BLaER1 treated with 17β-estradiol and CSF1 and Interleukin-3, amounts not matched to agents 10 nM and 100 nM (cell line): ENCODE measurements at regions not wholly inside any gene's neighbourhood (a gene's known extent, or its start where the extent isn't known, plus 50 kb on each side); places are given as distances from the start of the nearest gene placed in this dataset.

ENCODE experiments used
- H3K27ac ChIP-seq, 11 experiments: shearing (Covaris generic); formaldehyde crosslinking; 2 replicates each; pipeline ENCODE4 v1.8.1; 2022
- H3K27me3 ChIP-seq, 11 experiments: shearing (Covaris generic); formaldehyde crosslinking; 2 replicates each; pipeline ENCODE4 v1.8.1; 2022
- H3K36me3 ChIP-seq, 11 experiments: shearing (Covaris generic); formaldehyde crosslinking; 2 replicates each; pipeline ENCODE4 v1.8.1; 2022
- H3K4me1 ChIP-seq, 10 experiments: shearing (Covaris generic); formaldehyde crosslinking; 2 replicates each; pipeline ENCODE4 v1.8.1; 2022
- H3K4me2 ChIP-seq, 11 experiments: shearing (Covaris generic); formaldehyde crosslinking; 2 replicates each; pipeline ENCODE4 v1.8.1; 2022
- H3K4me3 ChIP-seq, 10 experiments: shearing (Covaris generic); formaldehyde crosslinking; 2 replicates each; pipeline ENCODE4 v1.8.1; 2022
- H3K9ac ChIP-seq, 11 experiments: shearing (Covaris generic); formaldehyde crosslinking; 2 replicates each; pipeline ENCODE4 v1.8.1; 2022
- H3K9me3 ChIP-seq, 11 experiments: shearing (Covaris generic); formaldehyde crosslinking; replicated peaks in 1 of 11; 2 replicates each; pipeline ENCODE4 v1.8.1; 2022
- H4K20me1 ChIP-seq, 11 experiments: shearing (Covaris generic); formaldehyde crosslinking; 2 replicates each; pipeline ENCODE4 v1.8.1; 2022
- Cebpa-rat ChIP-seq, 11 experiments: shearing (Covaris generic); IDR thresholded peaks; 2 replicates each; pipeline ENCODE4 v1.8.1; 2022

DNA sequence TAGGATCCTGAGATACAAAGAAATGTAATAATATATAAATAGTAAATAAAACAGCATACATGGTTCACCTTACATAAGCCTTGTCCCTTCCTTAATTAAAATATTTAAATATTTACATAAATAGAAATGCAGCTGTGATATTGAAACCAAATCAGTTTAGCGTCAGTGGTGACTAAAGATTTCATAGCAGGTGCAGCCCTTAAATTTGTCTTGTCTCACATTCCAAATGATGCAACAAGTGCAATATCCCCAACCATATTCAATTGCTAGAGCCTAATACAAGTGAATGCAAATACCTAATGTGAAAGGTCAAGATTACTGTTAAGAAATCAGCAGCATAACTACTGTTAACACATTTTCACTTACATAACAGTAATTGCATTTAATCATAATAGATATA is 539.5 kb downstream of the NYAP2 start:
- H3K4me2 ChIP-seq: no peak overlapping the region
- H3K4me1 ChIP-seq: no peaks in the 10 kb centered on the region
- H3K9me3 ChIP-seq: no peaks in the 10 kb centered on the region
- no peaks in the 10 kb centered on the region for H4K20me1 ChIP-seq
- no peak overlapping the region for H3K27ac ChIP-seq
- no peaks in the 10 kb centered on the region for H3K36me3 ChIP-seq
- H3K4me3 ChIP-seq: no peak overlapping the region
- H3K9ac ChIP-seq: no peak overlapping the region
- TF ChIP-seq Cebpa-rat (IDR thresholded peaks at IDR 0.05): no peak
- no peaks in the 10 kb centered on the region for H3K27me3 ChIP-seq

DNA sequence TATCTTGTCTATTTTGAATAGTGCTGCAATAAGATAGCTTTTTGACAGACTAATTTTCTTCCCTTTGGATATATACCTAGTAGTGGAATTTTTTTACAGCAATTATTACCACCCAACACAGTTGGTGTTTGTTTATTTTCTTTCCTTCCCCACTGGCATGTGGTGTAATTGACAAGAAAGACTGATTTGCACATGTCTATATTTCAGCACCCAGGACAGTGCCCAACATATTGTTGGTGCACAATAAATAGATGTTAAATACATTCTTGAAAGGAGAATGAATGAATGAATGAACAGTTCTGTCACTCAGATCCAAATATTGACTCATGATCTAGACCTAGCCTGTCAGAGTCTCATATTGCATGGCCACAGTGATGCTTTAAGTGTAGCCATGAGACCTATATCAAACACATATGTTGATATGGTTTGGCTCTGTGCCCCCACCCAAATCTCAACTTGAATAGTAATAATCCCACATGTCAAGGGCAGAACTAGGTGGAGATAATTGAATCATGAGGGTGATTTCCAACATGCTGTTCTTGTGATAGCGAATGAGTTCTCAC is 538.2 kb downstream of the NYAP2 start:
- Histone ChIP-seq H3K27me3 (no peaks in the 10 kb centered on the region), H3K4me1 (no peaks in the 10 kb centered on the region), H3K4me3 (no peak overlapping the region), H3K9ac (no peak overlapping the region), H4K20me1 (no peaks in the 10 kb centered on the region), H3K9me3 (no peaks in the 10 kb centered on the region), H3K36me3 (no peaks in the 10 kb centered on the region), H3K27ac (no peak overlapping the region), H3K4me2 (no peak overlapping the region)
- TF ChIP-seq Cebpa-rat (IDR thresholded peaks at IDR 0.05): no peak

- Histone ChIP-seq H3K9me3 (no peaks in the 10 kb centered on the region), H3K4me1 (no peaks in the 10 kb centered on the region), H3K27ac (no peak overlapping the region), H3K4me3 (no peak overlapping the region), H3K9ac (no peak overlapping the region), H4K20me1 (no peaks in the 10 kb centered on the region), H3K4me2 (no peak overlapping the region), H3K36me3 (no peaks in the 10 kb centered on the region), H3K27me3 (no peaks in the 10 kb centered on the region)
- no peak for TF ChIP-seq Cebpa-rat (IDR thresholded peaks at IDR 0.05)
Measured at GRCh38 chr2:225932811-225933413, 533.4 kb downstream of the NYAP2 start.

DNA sequence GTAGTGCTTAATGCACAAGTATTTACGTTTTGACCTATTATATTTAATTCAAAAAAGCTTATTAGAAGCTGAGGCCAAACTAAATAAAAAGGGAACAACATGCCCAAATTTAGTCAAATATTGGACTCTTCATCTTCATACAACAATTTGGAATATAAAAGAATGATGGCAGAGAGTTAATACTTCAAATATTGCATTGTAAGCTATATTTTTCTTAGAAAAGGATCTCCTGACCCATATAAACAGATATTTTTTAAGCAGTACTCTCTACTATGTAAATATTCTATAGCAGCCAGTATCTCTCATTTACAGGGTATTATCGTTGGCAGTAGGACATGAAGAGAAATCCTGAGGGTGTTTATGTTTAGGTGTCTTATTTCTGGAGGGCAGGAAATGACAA is 531.2 kb downstream of the NYAP2 start:
- Histone ChIP-seq H3K4me3 (no peak overlapping the region), H3K27me3 (no peaks in the 10 kb centered on the region), H4K20me1 (no peaks in the 10 kb centered on the region), H3K4me1 (no peaks in the 10 kb centered on the region), H3K9ac (no peak overlapping the region), H3K27ac (no peak overlapping the region), H3K36me3 (no peaks in the 10 kb centered on the region), H3K9me3 (no peaks in the 10 kb centered on the region), H3K4me2 (no peak overlapping the region)
- TF ChIP-seq Cebpa-rat (IDR thresholded peaks at IDR 0.05): no peak

DNA sequence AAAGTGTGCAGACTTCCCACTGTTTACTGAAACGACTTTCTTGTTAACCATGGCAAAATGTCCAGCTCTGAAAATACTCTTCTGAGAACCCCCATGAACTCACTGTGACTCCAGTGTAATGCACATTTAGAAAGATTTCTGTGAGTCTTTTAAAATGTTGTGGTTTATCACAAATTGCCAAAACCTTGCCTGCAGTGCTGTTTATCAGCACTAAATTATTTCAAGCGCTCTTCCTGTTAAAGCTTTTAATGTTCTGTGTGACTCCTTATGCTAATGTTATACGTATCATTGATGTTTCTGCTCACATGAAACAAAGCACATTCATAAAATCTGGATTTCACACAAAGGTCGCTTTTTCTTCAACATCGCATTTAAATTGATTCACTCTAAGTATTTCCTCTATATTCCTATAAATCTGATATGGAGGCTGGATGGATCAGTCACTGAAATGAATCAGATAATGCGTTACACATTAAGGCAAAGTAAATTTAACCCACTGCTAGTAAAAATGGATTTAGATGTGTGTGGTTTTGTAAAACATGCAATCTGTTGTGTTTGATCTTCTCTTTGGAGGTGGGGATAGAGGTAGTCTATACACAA is 521.2 kb downstream of the NYAP2 start:
- H3K4me2 ChIP-seq: no peak overlapping the region
- no peaks in the 10 kb centered on the region for H3K4me1 ChIP-seq
- H3K27me3 ChIP-seq: no peaks in the 10 kb centered on the region
- peaks cover 0 to 4% (median 0%) of the 10 kb centered on the region in 11 experiments; a peak in 3 of 22 replicates for H3K9me3 ChIP-seq
- no peak overlapping the region for H3K27ac ChIP-seq
- H3K4me3 ChIP-seq: no peak overlapping the region
- no peaks in the 10 kb centered on the region for H4K20me1 ChIP-seq
- TF ChIP-seq Cebpa-rat (IDR thresholded peaks at IDR 0.05): no peak
- H3K36me3 ChIP-seq: no peaks in the 10 kb centered on the region
- no peak overlapping the region for H3K9ac ChIP-seq

GRCh38 chr2:225916692-225917091 is 517.2 kb downstream of the NYAP2 start:
- Histone ChIP-seq H3K4me2 (no peak overlapping the region), H3K27ac (no peak overlapping the region), H3K27me3 (no peaks in the 10 kb centered on the region), H4K20me1 (no peaks in the 10 kb centered on the region), H3K4me3 (no peak overlapping the region), H3K4me1 (no peaks in the 10 kb centered on the region), H3K9ac (no peak overlapping the region), H3K36me3 (no peaks in the 10 kb centered on the region), H3K9me3 (peaks cover 0 to 4% (median 0%) of the 10 kb centered on the region in 11 experiments; a peak in 3 of 22 replicates)
- TF ChIP-seq Cebpa-rat (IDR thresholded peaks at IDR 0.05): no peak

DNA sequence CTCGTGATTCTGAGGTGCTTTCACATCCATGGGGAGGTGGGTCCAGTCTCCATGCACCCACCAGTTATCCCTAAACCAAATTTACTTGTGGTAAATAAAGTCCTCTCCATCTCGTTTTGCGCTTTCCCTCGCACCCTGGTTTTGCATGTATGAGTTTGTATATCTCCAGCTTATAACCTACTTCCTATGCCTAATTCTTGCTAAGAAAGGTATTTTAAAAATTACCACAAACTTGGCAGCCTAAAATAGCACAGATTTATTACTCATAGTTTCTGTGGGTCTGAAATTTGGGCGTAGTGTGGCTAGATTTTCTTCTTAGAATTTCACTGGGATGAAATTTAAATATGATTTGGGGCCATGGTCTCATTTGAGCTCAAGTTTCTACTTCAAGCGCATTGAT is 511.5 kb downstream of the NYAP2 start:
- TF ChIP-seq Cebpa-rat (IDR thresholded peaks at IDR 0.05): no peak
- no peaks in the 10 kb centered on the region for H4K20me1 ChIP-seq

GRCh38 chr2:225895126-225895525 is 495.6 kb downstream of the NYAP2 start:
- no peaks in the 10 kb centered on the region for H3K4me1 ChIP-seq
- H3K4me3 ChIP-seq: no peak overlapping the region
- H3K27ac ChIP-seq: no peak overlapping the region
- no peaks in the 10 kb centered on the region for H4K20me1 ChIP-seq
- no peak overlapping the region for H3K4me2 ChIP-seq
- no peaks in the 10 kb centered on the region for H3K36me3 ChIP-seq
- no peak for TF ChIP-seq Cebpa-rat (IDR thresholded peaks at IDR 0.05)
- no peaks in the 10 kb centered on the region for H3K27me3 ChIP-seq
- H3K9me3 ChIP-seq: no peaks in the 10 kb centered on the region
- H3K9ac ChIP-seq: no peak overlapping the region

More for the DNA sequence above, 511.5 kb downstream of the NYAP2 start:
- no peaks in the 10 kb centered on the region for H3K36me3 ChIP-seq
- H3K9me3 ChIP-seq: 0 out of 22 replicates have a peak, but pooled peaks cover 0 to 4% (median 0%) of the 10 kb centered on the region in 11 experiments
- no peak overlapping the region for H3K27ac ChIP-seq
- H3K9ac ChIP-seq: no peak overlapping the region
- H3K4me1 ChIP-seq: no peaks in the 10 kb centered on the region
- no peak overlapping the region for H3K4me3 ChIP-seq
- H3K4me2 ChIP-seq: no peak overlapping the region
- no peaks in the 10 kb centered on the region for H3K27me3 ChIP-seq

- H3K27me3 ChIP-seq: no peaks in the 10 kb centered on the region
- H3K9me3 ChIP-seq: no peaks in the 10 kb centered on the region
- H3K9ac ChIP-seq: no peak overlapping the region
- no peaks in the 10 kb centered on the region for H3K36me3 ChIP-seq
- no peak overlapping the region for H3K4me3 ChIP-seq
- no peak overlapping the region for H3K4me2 ChIP-seq
- no peaks in the 10 kb centered on the region for H4K20me1 ChIP-seq
- no peak overlapping the region for H3K27ac ChIP-seq
- H3K4me1 ChIP-seq: no peaks in the 10 kb centered on the region
- no peak for TF ChIP-seq Cebpa-rat (IDR thresholded peaks at IDR 0.05)
Measured at GRCh38 chr2:225894236-225894980, 494.9 kb downstream of the NYAP2 start.
